Testis (tissue), 2 donors: ENCODE measurements at regions not wholly inside any gene's neighbourhood (a gene's known extent, or its start where the extent isn't known, plus 50 kb on each side); places are given as distances from the start of the nearest gene placed in this dataset.

Experiments used
- POLR2A ChIP-seq: fragments of 450-650 bp; IDR thresholded peaks from one replicate; pipeline ENCODE4 v1.6.1; 2017; ENCODE audit warnings: antibody characterized with exemption, mild to moderate bottlenecking, moderate library complexity
- TF ChIP-seq, protein P1 (sequence below), 3 experiments: fragments of 450-650 bp in 2 of 3; fragments of 200-600 bp in 1 of 3; sonication (generic) in 1 of 3; IDR thresholded peaks; one replicate each; pipeline ENCODE4 v1.5.1; 2016 to 2019; ENCODE audit warnings: antibody characterized with exemption in 3 of 3, mild to moderate bottlenecking in 2 of 3, moderate library complexity in 1 of 3

DNA sequence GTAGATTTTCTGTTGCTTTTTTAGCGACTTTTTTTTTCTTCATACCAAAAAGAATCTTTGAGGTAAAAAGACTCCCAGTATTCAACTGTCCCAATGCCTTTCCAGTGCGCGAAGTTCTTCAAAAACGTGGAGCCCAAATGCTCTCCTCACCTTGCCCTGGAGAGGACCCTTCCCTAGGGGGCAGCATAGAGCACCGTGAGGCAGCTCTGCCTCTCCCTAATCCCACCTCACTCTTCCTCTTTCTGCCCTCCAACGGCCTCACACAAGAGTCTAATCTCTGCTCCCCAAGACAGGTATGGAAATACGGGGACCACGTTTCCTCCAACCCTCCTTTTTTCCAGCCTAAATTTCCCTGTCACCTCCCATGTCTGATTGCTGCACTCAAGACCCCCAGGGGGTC lies 117.5 kb upstream of the ALX4 start:
- no peak for TF ChIP-seq POLR2A
- TF ChIP-seq, protein P1, sequence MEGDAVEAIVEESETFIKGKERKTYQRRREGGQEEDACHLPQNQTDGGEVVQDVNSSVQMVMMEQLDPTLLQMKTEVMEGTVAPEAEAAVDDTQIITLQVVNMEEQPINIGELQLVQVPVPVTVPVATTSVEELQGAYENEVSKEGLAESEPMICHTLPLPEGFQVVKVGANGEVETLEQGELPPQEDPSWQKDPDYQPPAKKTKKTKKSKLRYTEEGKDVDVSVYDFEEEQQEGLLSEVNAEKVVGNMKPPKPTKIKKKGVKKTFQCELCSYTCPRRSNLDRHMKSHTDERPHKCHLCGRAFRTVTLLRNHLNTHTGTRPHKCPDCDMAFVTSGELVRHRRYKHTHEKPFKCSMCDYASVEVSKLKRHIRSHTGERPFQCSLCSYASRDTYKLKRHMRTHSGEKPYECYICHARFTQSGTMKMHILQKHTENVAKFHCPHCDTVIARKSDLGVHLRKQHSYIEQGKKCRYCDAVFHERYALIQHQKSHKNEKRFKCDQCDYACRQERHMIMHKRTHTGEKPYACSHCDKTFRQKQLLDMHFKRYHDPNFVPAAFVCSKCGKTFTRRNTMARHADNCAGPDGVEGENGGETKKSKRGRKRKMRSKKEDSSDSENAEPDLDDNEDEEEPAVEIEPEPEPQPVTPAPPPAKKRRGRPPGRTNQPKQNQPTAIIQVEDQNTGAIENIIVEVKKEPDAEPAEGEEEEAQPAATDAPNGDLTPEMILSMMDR (IDR thresholded peaks at IDR 0.05): peak in 1 of 3 experiments; percentile 10
